ENCODE measurements at regions not wholly inside any gene's neighbourhood (a gene's known extent, or its start where the extent isn't known, plus 50 kb on each side); places are given as distances from the start of the nearest gene placed in this dataset.

DNA sequence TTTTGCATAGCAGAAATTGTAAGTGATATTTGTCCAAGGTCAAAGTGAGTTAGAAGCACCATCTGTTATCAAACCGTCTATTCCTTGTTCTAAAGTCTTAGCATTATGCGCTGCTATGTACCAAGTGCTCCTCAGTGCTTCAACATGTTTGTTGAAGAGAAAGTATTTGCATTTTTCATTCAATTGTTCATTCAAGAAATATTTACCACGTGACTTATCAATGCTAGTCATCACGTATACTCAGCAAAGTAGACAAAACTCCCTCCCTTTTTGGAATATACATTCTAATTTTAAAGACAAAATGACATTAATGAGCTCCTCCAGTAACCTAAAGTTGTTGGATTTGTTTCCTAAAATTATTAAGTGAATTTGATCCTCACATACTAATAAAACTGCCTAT is 388.0 kb upstream of the CDH8 start:
- no peak for TF ChIP-seq ZFX (IDR thresholded peaks at IDR 0.05)
- TF ChIP-seq, protein P1, sequence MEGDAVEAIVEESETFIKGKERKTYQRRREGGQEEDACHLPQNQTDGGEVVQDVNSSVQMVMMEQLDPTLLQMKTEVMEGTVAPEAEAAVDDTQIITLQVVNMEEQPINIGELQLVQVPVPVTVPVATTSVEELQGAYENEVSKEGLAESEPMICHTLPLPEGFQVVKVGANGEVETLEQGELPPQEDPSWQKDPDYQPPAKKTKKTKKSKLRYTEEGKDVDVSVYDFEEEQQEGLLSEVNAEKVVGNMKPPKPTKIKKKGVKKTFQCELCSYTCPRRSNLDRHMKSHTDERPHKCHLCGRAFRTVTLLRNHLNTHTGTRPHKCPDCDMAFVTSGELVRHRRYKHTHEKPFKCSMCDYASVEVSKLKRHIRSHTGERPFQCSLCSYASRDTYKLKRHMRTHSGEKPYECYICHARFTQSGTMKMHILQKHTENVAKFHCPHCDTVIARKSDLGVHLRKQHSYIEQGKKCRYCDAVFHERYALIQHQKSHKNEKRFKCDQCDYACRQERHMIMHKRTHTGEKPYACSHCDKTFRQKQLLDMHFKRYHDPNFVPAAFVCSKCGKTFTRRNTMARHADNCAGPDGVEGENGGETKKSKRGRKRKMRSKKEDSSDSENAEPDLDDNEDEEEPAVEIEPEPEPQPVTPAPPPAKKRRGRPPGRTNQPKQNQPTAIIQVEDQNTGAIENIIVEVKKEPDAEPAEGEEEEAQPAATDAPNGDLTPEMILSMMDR (conservative IDR thresholded peaks at IDR 0.05) = no peak
- no peak overlapping the region for H3K27ac ChIP-seq

DNA sequence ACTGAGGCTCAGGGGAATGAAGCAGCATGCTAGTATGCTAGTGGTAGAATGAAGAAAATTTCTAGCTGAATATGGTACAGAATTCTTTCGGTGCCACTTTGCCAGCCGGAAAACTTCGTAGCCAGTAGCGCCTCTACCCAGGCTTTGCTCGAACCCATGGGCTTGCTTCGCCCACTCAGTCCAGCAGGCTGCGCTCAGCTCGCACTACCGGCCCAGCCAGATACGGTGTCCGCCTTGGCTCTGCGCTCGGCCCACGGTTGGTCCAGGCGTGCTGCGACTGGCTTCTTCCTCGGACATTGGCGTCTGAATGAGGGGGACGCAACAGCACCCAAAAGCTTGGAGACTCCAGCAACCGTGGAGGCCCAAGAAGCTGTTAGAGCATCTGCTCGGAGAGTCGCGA is 372.5 kb upstream of the CDH8 start:
- no peak for TF ChIP-seq ZFX (IDR thresholded peaks at IDR 0.05)
- TF ChIP-seq, protein P1 (conservative IDR thresholded peaks at IDR 0.05) = peak; percentile 51
- no peak overlapping the region for H3K27ac ChIP-seq

DNA sequence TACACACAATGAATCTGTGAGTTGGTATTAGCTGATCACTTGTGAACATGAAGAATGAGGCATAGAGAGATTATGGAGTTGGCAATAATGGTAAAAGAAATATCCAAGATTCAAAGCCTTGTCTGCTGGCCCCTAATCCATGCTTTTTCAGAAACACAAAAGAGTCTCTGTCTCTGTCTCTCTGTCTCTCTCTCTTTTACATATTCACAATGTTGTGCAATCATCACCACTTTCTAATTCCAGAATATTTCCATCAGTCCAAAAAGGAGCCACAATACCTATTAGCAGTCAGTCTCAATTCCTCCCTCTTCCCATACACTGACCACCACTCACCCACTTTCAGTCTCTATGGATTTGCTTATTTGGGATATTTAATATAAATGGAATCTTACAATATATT is 370.1 kb upstream of the CDH8 start:
- TF ChIP-seq, protein P1 (conservative IDR thresholded peaks at IDR 0.05) = no peak

DNA sequence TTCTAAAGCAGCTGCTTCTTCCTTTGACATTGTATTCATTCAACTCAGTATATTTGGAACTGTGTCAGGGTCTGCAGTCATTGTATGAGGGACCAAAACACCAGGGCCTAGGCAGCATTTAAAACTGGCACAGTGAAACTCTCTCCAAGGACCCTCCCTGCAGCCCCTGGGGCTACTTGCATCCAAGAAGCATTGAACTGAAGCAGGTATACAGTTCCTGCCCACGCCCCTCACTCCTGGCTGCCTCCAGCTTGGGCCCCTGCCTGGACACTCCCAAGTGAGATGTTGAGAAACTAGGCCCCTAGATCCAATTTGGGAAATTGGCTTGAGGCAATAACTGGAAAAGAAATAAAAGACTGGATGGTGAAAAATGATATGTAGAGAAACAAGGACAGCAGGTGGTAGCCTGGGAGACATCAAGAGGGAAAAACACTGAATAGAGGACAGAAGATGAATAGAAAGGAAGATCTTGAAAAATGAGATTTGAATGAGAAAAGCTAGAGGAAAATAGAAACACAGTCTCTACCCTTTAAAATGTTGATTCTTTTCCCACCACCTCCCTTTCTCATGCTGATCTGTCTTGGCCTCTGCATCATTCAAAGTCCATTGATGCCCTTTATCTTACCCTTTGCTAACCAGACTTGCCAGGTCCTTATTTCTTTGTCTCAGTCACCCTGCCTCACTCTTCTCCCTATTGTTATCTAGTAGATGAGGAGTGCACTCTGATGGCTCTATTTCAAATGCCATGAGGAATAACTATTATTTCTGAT is 368.8 kb upstream of the CDH8 start:
- H3K27ac ChIP-seq = no peak overlapping the region

More for the DNA sequence above, 370.1 kb upstream of the CDH8 start:
- no peak overlapping the region for H3K27ac ChIP-seq

DNA sequence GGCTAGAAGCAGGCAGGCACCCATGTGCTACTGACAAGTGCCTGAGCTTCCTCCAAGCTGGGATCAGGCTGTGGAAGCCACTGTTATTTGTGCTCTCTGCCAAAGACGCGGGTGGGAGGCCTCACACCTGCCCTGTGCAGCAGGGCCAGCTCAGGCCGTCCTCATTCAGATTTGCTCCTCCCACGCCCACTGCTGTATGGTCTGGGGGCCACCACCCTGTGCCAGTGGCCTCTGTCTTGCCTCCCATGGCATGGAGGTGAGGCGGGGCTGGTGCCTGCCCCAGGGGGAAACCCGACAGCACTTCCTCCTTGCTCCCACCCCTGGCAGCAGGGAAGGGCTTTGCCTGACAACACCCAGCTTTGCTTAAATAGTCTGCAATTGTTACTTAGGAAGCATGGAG is 356.5 kb upstream of the CDH8 start:
- H3K27ac ChIP-seq = no peak overlapping the region
- TF ChIP-seq, protein P1 (conservative IDR thresholded peaks at IDR 0.05) = no peak
- TF ChIP-seq ZFX (IDR thresholded peaks at IDR 0.05) = no peak

More for the DNA sequence above, 368.8 kb upstream of the CDH8 start:
- no peak for TF ChIP-seq ZFX (IDR thresholded peaks at IDR 0.05)
- TF ChIP-seq, protein P1 (conservative IDR thresholded peaks at IDR 0.05) = no peak

DNA sequence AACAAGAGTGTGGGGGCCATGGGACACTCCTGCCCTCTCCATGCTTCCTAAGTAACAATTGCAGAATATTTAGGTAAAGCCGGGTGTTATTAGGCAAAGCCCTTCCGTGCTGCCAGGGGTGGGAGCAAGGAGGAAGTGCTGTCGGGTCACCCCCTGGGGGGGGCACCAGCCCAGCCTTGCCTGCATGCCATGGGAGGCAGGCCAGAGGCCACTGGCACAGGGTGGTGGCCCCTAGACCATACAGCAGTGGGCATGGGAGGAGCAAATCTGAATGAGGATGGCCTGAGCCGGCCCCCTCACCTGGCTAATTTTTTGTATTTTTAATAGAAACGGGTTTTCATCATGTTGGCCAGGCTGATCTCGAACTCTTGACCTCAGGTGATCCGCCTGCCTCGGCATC is 355.7 kb upstream of the CDH8 start:
- H3K27ac ChIP-seq = no peak overlapping the region
- TF ChIP-seq ZFX (IDR thresholded peaks at IDR 0.05) = no peak
- TF ChIP-seq, protein P1 (conservative IDR thresholded peaks at IDR 0.05) = no peak

DNA sequence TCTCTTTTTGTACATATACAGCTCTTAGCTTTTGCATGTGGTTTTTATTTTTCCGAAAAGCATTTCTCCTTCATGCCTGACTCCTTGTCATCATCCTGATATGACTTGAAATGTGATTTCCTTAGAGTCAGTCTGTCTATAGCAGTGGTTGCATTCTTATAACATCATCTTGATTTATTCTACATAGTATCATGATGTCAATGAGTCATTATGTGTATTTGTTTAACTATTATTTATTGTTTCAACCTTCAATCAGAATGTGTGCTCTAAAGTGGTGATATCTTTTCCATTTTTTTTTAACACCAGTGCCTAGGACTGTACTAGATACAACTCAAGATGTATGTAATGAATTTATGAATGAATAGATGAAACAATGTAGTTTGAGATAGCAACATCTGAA is 354.9 kb upstream of the CDH8 start:
- no peak overlapping the region for H3K27ac ChIP-seq
- TF ChIP-seq, protein P1 (conservative IDR thresholded peaks at IDR 0.05) = no peak
- no peak for TF ChIP-seq ZFX (IDR thresholded peaks at IDR 0.05)

Measured in C4-2B (cell line).